WI38 (cell line): ENCODE measurements at regions not wholly inside any gene's neighbourhood (a gene's known extent, or its start where the extent isn't known, plus 50 kb on each side); places are given as distances from the start of the nearest gene placed in this dataset.
"Not testable (repeated sequence)": the region's sequence is repeated elsewhere in the genome, so short reads cannot be mapped to it uniquely, and the experiment has no call there.

Experiments
- H3K4me3 ChIP-seq: 2 replicates; pipeline ENCODE4 v1.5.1; 2011; ENCODE audit warnings: low read depth, mild to moderate bottlenecking, control low read depth, low read length
- CTCF ChIP-seq: IDR thresholded peaks from 2 replicates; pipeline ENCODE4 v1.5.1; 2012; ENCODE audit warnings: low read depth, mild to moderate bottlenecking, control low read depth, low read length

GRCh38 chr2:65937379-65938160, 497.4 kb upstream of the MEIS1 start:
- TF ChIP-seq CTCF: no peak
- no peak overlapping the region for H3K4me3 ChIP-seq

DNA sequence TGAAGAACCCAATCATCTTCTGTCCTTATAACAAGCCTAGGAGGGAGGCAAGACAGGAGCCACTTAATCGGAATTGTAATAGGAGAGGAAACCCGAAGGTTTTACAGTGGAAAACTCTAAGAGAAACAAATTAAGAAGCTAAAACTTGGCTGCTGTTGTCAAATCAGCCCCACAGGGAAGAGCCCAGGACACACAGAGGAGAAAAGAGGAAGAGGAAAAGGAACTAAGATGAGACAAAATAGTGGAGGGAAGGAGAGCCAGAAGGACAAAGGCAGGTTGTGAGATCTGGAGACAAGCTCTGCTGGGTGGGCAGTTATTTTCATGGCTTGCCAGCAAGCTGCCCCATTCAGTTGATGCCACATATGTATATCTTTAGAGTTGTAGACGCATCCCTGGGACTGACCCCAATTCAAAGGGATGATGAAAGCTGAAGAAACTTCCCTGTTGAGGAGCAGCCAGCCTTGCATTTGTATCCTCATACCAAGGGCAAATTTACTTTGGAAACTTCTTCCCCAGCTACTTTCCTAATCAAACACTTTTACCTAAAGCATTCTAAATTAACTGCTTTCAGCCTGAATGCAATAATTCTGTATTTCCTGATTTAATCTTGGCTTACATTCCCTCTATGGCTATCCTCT, 499.8 kb upstream of the MEIS1 start:
- no peak for TF ChIP-seq CTCF
- H3K4me3 ChIP-seq: no peak overlapping the region

GRCh38 chr2:65932571-65932970, 500.2 kb upstream of the SPRED2 start:
- TF ChIP-seq CTCF: no peak
- H3K4me3 ChIP-seq: no peak overlapping the region

DNA sequence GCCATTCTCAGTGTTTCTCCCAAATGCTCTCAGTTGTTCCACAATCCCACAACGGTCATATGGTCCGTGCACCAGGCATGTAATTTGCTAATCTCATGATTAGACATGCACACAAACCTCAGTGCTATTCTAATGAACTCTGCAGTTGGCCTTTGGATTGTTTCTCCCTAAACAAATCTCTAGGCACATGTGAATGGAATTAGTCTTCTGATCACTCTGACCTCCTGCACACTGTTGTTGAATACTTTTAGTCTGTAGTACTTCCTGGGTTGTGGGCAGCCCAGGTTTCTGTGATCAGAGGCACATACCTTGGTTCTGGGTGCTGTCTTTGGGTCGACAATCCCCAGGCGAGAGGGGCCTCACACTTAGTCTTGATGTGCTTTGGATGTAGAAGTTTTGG, 498.7 kb upstream of the SPRED2 start:
- no peak overlapping the region for H3K4me3 ChIP-seq
- TF ChIP-seq CTCF: no peak

DNA sequence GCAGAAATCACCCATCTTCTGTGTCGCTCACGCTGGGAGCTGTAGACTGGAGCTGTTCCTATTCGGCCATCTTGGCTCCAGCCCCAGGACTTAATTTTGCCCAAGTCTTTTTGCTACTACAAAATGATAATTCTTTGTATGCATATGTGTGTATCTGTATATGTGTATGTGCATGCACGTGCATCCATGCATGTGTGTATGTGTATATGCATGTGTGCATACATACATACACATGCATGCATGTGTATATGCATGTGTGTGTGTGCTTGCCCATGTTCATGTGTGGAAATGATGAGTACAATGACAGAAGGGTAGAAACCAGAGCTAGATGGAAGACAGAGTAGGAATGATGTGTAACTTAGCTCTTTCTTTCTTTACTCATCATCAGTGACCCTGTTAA, 497.9 kb upstream of the SPRED2 start:
- no peak for TF ChIP-seq CTCF
- H3K4me3 ChIP-seq: no peak overlapping the region

- H3K4me3 ChIP-seq: not testable (repeated sequence)
Observed at GRCh38 chr2:65929664-65930063, 497.3 kb upstream of the SPRED2 start.

DNA sequence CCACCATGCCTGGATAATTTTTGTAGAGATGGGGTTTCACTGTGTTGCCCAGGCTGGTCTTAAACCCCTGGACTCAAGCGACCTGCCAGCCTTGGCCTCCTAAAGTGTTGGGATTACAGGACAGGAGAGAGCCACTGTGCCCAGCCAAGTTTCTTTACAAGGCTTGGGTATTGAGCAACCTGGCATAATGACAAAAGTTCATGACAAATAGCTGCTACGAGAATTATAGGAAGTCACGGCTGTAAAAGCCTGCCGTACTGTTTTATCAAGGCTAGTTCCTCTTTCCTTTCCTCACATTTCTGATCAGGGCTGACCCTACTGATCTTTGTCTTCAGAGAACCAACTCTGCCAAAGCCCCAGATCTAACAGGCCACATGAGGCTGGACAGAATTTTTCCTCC, 490.4 kb upstream of the SPRED2 start:
- no peak overlapping the region for H3K4me3 ChIP-seq
- TF ChIP-seq CTCF: no peak
